Neural cell (in vitro differentiated cells): ENCODE measurements at regions not wholly inside any gene's neighbourhood (a gene's known extent, or its start where the extent isn't known, plus 50 kb on each side); places are given as distances from the start of the nearest gene placed in this dataset.
"Not testable (repeated sequence)": the region's sequence is repeated elsewhere in the genome, so short reads cannot be mapped to it uniquely, and the experiment has no call there.

Experiments used
- H2AFZ ChIP-seq: fragments of 200-600, 300-800 bp; sonication (generic), shearing (Covaris generic); 2 replicates; pipeline ENCODE4 v1.6.0; 2014; ENCODE audit warnings: low read depth, mild to moderate bottlenecking, antibody characterized with exemption, low read length, moderate library complexity
- H3F3A ChIP-seq: fragments of 200-600 bp; shearing (Covaris generic); 2 replicates; pipeline ENCODE4 v1.6.1; 2016; ENCODE audit warnings: mild to moderate bottlenecking, moderate library complexity, mixed read lengths, antibody characterized with exemption, low read length; ENCODE audit not compliant: insufficient read depth, poor library complexity, severe bottlenecking
- H3K27ac ChIP-seq: fragments of 200-600, 300-800 bp; sonication (generic), shearing (Covaris generic); 2 replicates; pipeline ENCODE4 v1.5.1; 2014; ENCODE audit warnings: mild to moderate bottlenecking, low read length, moderate library complexity
- H3K27me3 ChIP-seq: fragments of 300-800, 200-600 bp; sonication (generic), shearing (Covaris generic); 2 replicates; pipeline ENCODE4 v1.6.0; 2014; ENCODE audit warnings: mild to moderate bottlenecking, low read depth, low read length, moderate library complexity; ENCODE audit not compliant: insufficient read depth
- H3K36me3 ChIP-seq: fragments of 300-800, 200-600 bp; sonication (generic), shearing (Covaris generic); 2 replicates; pipeline ENCODE4 v1.5.1; 2014; ENCODE audit warnings: mild to moderate bottlenecking, antibody characterized with exemption, low read length, moderate library complexity; ENCODE audit not compliant: insufficient read depth
- H3K4me2 ChIP-seq: fragments of 300-800, 200-600 bp; sonication (generic), shearing (Covaris generic); 2 replicates; pipeline ENCODE4 v1.6.0; 2014; ENCODE audit warnings: mild to moderate bottlenecking, low read length
- H3K4me3 ChIP-seq: fragments of 300-800, 200-600 bp; sonication (generic), shearing (Covaris generic); 2 replicates; pipeline ENCODE4 v1.5.1; 2014; ENCODE audit warnings: mild to moderate bottlenecking, low read length, moderate library complexity
- H3K79me2 ChIP-seq: fragments of 200-600 bp; shearing (Covaris generic); replicated peaks from 2 replicates; pipeline ENCODE4 v1.6.0; 2014; ENCODE audit warnings: mild to moderate bottlenecking, low read length, moderate library complexity; ENCODE audit not compliant: insufficient read depth
- H3K9ac ChIP-seq: fragments of 300-800, 200-600 bp; sonication (generic), shearing (Covaris generic); 2 replicates; pipeline ENCODE4 v1.6.1; 2016; ENCODE audit warnings: mild to moderate bottlenecking, low read length, mixed read lengths
- H3K9me2 ChIP-seq: fragments of 200-600 bp; shearing (Covaris generic); 2 replicates; pipeline ENCODE4 v1.6.1; 2016; ENCODE audit warnings: mild to moderate bottlenecking, low read length, mixed read lengths; ENCODE audit not compliant: insufficient read depth
- H3K9me3 ChIP-seq: fragments of 200-600, 300-800 bp; sonication (generic), shearing (Covaris generic); 2 replicates; pipeline ENCODE4 v1.6.1; 2016; ENCODE audit warnings: mild to moderate bottlenecking, mixed run types, low read length, moderate library complexity, mixed read lengths
- H4K20me1 ChIP-seq: fragments of 200-600 bp; shearing (Covaris generic); 2 replicates; pipeline ENCODE4 v1.6.1; 2016; ENCODE audit warnings: mild to moderate bottlenecking, mixed run types; ENCODE audit not compliant: insufficient read depth
- EP300 ChIP-seq: fragments of 450-650 bp; conservative IDR thresholded peaks from 2 replicates; pipeline ENCODE4 v1.6.1; 2014; ENCODE audit warnings: antibody characterized with exemption, mild to moderate bottlenecking, moderate library complexity; ENCODE audit not compliant: poor library complexity, severe bottlenecking
- EZH2 ChIP-seq: fragments of 200-600, 300-800 bp; shearing (Covaris generic), sonication (generic); IDR thresholded peaks from 2 replicates; pipeline ENCODE4 v1.6.1; 2014; ENCODE audit warnings: antibody characterized with exemption, low read length, borderline replicate concordance, mild to moderate bottlenecking; ENCODE audit not compliant: insufficient read depth, poor library complexity, severe bottlenecking
- MXI1 ChIP-seq: fragments of 450-650 bp; conservative IDR thresholded peaks from 2 replicates; pipeline ENCODE4 v1.6.1; 2014; ENCODE audit warnings: antibody characterized with exemption, mild to moderate bottlenecking; ENCODE audit not compliant: poor library complexity, severe bottlenecking
- POLR2AphosphoS5 ChIP-seq: IDR thresholded peaks from 2 replicates; pipeline ENCODE4 v1.6.1; 2012
- RAD21 ChIP-seq: fragments of 450-650 bp; conservative IDR thresholded peaks from 2 replicates; pipeline ENCODE4 v1.6.1; 2014; ENCODE audit warnings: antibody characterized with exemption, mild to moderate bottlenecking, moderate library complexity
- SMC3 ChIP-seq: fragments of 450-650 bp; conservative IDR thresholded peaks from 2 replicates; pipeline ENCODE4 v1.6.1; 2014; ENCODE audit warnings: antibody characterized with exemption, mild to moderate bottlenecking, moderate library complexity; ENCODE audit not compliant: poor library complexity
- TAF1 ChIP-seq: IDR thresholded peaks from 2 replicates; pipeline ENCODE4 v1.6.1; 2012; ENCODE audit warnings: low read depth
- TF ChIP-seq, protein P1 (sequence below): fragments of 450-650 bp; IDR thresholded peaks from 2 replicates; pipeline ENCODE4 v1.5.1; 2014; ENCODE audit warnings: antibody characterized with exemption, mild to moderate bottlenecking, moderate library complexity; ENCODE audit not compliant: poor library complexity, severe bottlenecking
- TF ChIP-seq, protein P2 (sequence below): IDR thresholded peaks from 2 replicates; pipeline ENCODE4 v1.6.1; 2012; ENCODE audit warnings: borderline replicate concordance

DNA sequence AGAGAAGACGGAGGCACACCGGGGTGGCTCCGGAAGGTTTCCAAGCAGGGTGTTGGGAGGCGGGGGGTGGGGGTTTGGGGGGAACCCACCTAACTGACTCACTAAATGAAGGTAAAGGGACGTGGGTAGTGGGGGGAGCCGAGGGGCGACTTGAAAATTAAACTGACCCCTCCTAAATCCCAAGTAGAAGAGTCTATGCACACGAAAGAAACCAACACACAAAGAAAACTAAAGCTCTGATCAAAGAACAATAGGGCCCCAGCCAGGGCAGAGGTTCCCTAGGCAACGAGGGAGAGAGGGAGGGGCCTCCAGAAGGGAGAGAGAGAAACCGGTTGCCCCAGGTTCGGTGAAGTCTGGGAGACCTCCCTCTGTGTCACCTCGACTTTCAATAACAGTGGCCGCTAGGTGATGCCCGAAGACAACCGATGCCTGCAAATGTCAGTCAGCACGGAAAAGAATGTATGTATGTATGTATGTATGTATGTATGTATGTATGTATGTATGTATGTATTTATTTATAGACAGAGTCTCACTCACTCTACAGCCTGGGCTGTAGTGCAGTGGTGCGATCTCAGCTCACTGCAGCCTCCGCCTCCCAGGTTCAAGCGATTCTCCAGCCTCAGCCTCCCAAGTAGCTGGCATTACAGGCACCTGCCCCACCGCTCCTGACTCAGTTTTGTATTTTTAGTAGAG, 106.7 kb upstream of the ANKRD30BL start:
- H3K36me3 ChIP-seq, H3K9me3 ChIP-seq, H3K4me2 ChIP-seq, H4K20me1 ChIP-seq, H2AFZ ChIP-seq, H3F3A ChIP-seq, H3K79me2 ChIP-seq, H3K27me3 ChIP-seq, H3K9me2 ChIP-seq: not testable (repeated sequence)
- H3K27ac ChIP-seq: peak overlapping the region; percentile 71
- peak overlapping the region; percentile 57 for H3K9ac ChIP-seq
- TF ChIP-seq, protein P1, sequence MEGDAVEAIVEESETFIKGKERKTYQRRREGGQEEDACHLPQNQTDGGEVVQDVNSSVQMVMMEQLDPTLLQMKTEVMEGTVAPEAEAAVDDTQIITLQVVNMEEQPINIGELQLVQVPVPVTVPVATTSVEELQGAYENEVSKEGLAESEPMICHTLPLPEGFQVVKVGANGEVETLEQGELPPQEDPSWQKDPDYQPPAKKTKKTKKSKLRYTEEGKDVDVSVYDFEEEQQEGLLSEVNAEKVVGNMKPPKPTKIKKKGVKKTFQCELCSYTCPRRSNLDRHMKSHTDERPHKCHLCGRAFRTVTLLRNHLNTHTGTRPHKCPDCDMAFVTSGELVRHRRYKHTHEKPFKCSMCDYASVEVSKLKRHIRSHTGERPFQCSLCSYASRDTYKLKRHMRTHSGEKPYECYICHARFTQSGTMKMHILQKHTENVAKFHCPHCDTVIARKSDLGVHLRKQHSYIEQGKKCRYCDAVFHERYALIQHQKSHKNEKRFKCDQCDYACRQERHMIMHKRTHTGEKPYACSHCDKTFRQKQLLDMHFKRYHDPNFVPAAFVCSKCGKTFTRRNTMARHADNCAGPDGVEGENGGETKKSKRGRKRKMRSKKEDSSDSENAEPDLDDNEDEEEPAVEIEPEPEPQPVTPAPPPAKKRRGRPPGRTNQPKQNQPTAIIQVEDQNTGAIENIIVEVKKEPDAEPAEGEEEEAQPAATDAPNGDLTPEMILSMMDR: peak; percentile 99
- TF ChIP-seq, protein P2, sequence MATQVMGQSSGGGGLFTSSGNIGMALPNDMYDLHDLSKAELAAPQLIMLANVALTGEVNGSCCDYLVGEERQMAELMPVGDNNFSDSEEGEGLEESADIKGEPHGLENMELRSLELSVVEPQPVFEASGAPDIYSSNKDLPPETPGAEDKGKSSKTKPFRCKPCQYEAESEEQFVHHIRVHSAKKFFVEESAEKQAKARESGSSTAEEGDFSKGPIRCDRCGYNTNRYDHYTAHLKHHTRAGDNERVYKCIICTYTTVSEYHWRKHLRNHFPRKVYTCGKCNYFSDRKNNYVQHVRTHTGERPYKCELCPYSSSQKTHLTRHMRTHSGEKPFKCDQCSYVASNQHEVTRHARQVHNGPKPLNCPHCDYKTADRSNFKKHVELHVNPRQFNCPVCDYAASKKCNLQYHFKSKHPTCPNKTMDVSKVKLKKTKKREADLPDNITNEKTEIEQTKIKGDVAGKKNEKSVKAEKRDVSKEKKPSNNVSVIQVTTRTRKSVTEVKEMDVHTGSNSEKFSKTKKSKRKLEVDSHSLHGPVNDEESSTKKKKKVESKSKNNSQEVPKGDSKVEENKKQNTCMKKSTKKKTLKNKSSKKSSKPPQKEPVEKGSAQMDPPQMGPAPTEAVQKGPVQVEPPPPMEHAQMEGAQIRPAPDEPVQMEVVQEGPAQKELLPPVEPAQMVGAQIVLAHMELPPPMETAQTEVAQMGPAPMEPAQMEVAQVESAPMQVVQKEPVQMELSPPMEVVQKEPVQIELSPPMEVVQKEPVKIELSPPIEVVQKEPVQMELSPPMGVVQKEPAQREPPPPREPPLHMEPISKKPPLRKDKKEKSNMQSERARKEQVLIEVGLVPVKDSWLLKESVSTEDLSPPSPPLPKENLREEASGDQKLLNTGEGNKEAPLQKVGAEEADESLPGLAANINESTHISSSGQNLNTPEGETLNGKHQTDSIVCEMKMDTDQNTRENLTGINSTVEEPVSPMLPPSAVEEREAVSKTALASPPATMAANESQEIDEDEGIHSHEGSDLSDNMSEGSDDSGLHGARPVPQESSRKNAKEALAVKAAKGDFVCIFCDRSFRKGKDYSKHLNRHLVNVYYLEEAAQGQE: peak; percentile 43
- TF ChIP-seq POLR2AphosphoS5 (peak; percentile 43), RAD21 (peak; percentile 99), EP300 (peak; percentile 67), SMC3 (peak; percentile 95), MXI1 (peak; percentile 35)
- peak overlapping the region; percentile 25 for H3K4me3 ChIP-seq

DNA sequence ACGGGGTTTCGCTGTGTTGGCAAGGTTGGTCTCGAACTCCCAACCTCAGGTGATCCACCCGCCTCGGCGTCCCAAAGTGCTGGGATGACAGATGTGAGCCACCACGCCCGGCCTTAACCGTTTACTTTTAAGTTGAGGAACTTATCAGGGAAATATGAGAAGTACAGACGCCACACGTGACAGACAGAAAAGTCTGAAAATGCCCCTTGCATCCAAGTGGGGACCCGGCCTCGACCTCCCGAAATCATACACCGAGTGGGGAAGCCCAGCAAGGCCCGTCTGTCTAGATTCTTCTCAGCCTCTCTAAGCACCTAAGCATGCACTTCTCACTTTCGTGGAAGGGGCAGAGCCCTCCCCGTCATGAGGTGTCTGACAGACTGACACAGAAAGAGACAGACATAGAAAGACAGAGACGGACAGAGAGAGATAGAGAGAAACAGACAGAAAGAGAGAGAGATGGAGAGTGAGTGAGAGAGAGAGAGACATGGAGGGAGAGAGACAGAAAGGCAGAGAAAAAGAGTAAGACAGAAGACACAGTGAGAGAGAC, 107.3 kb upstream of the ANKRD30BL start:
- no peaks in the 10 kb centered on the region for H3K79me2 ChIP-seq
- TF ChIP-seq RAD21 (no peak), MXI1 (no peak), EZH2 (no peak), SMC3 (no peak), TAF1 (no peak), EP300 (no peak), POLR2AphosphoS5 (no peak)
- TF ChIP-seq, protein P1: no peak
- TF ChIP-seq, protein P2: no peak
- H2AFZ ChIP-seq: no peak overlapping the region
- H3K4me3 ChIP-seq: no peak overlapping the region
- H3K36me3 ChIP-seq: no peaks in the 10 kb centered on the region
- H3K9me3 ChIP-seq: no peaks in the 10 kb centered on the region
- H3K9ac ChIP-seq: peak overlapping the region; percentile 16
- no peak overlapping the region for H3K27ac ChIP-seq
- H3K27me3 ChIP-seq: no peaks in the 10 kb centered on the region
- no peaks in the 10 kb centered on the region for H4K20me1 ChIP-seq
- H3K9me2 ChIP-seq: no peaks in the 10 kb centered on the region
- H3K4me2 ChIP-seq: no peak overlapping the region
- H3F3A ChIP-seq: no peaks in the 10 kb centered on the region
